Pancreas (tissue), 10 donors: ENCODE measurements at regions not wholly inside any gene's neighbourhood (a gene's known extent, or its start where the extent isn't known, plus 50 kb on each side); places are given as distances from the start of the nearest gene placed in this dataset.

ENCODE experiments used
- ATAC-seq, 4 donors: fragments of 200-7000 bp; cut with Tn5 transposase; one replicate each; pipeline versions ENCODE4 v1.8.0 to v1.9.1; 2020; ENCODE audit warnings: mild to moderate bottlenecking in 4 of 4, moderate library complexity in 4 of 4
- DNase-seq, 6 donors: peaks; one replicate each; pipeline ENCODE4 v3.0.0-alpha.2; 2020
- FAIRE-seq: peaks from 2 replicates; lab custom pipeline; 2012; peaks lifted over from hg19 to GRCh38; lab: Jason Lieb, UNC
- H3K27ac ChIP-seq, 4 donors: fragments of 200-600 bp; sonication (generic); 1 replicate in 3 of 4; 2 replicates in 1 of 4; pipeline versions ENCODE4 v1.5.0 to v1.8.0; 2020
- H3K27me3 ChIP-seq, 4 donors: fragments of 200-600 bp; one replicate each; pipeline ENCODE4 v1.8.0; 2021
- H3K36me3 ChIP-seq, 3 donors: fragments of 200-600 bp; sonication (generic) in 1 of 3; one replicate each; pipeline versions ENCODE4 v1.5.0 to v1.8.0; 2020 to 2021
- H3K4me1 ChIP-seq, 3 donors: fragments of 200-600 bp; one replicate each; pipeline ENCODE4 v1.8.0; 2021
- H3K4me3 ChIP-seq, 4 donors: fragments of 200-600 bp; sonication (generic) in 2 of 4; one replicate each; pipeline versions ENCODE4 v1.5.0 to v1.8.0; 2020 to 2021
- H3K9me3 ChIP-seq, 4 donors: fragments of 200-600 bp; one replicate each; pipeline ENCODE4 v1.8.0; 2021
- WGBS, 2 donors: extraction: QIAGEN DNeasy Blood & Tissue Kit; methylation state at CpG; one replicate each; pipeline ENCODE4 v1.1.7; 2013; 5-methylcytosine and 5-hydroxymethylcytosine counted together
- intact Hi-C, 3 donors: fragments of 100-400 bp; cut with DNase I; formaldehyde crosslinking; loops; one replicate each; pipeline versions ENCODE4 v1.11.1 to v1.14.2; 2022
- TF ChIP-seq, protein P1 (sequence below), 4 donors: fragments of 200-600 bp; sonication (generic) in 3 of 4; IDR thresholded peaks; one replicate each; pipeline versions ENCODE4 v1.5.0 to v1.8.0; 2021; ENCODE audit warnings: antibody characterized with exemption in 4 of 4
- donor health status: healthy with polysubstance abuse.
- donor health status: DM: no; HTN: no; CAD: no; lungs with moderate emphysema.
- donor health status: DM: no; HTN: no; CAD: no.
- donor health status: control.
- donor health status: control.
- donor health status: Bipolar disorder and iron deficiency.
- donor health status: DM: yes; HTN: yes; CAD: no.
- donor health status: DM: no; HTN: no; CAD: no.
- donor health status: DM: no; HTN: no; CAD: no.
- donor health status: DM: yes; HTN: yes; CAD: no.

GRCh38 chr2:16005816-16006536 is 65.6 kb downstream of the MYCN start:
- Histone ChIP-seq H3K4me3 (no peak overlapping the region), H3K4me1 (no peaks in the 10 kb centered on the region), H3K36me3 (no peaks in the 10 kb centered on the region), H3K9me3 (no peaks in the 10 kb centered on the region), H3K27ac (no peak overlapping the region), H3K27me3 (no peaks in the 10 kb centered on the region)
- intact Hi-C loops = no loop called here
- peak in 3 of 4 donors; percentile 58 to 87 (median 64) for ATAC-seq
- TF ChIP-seq, protein P1, sequence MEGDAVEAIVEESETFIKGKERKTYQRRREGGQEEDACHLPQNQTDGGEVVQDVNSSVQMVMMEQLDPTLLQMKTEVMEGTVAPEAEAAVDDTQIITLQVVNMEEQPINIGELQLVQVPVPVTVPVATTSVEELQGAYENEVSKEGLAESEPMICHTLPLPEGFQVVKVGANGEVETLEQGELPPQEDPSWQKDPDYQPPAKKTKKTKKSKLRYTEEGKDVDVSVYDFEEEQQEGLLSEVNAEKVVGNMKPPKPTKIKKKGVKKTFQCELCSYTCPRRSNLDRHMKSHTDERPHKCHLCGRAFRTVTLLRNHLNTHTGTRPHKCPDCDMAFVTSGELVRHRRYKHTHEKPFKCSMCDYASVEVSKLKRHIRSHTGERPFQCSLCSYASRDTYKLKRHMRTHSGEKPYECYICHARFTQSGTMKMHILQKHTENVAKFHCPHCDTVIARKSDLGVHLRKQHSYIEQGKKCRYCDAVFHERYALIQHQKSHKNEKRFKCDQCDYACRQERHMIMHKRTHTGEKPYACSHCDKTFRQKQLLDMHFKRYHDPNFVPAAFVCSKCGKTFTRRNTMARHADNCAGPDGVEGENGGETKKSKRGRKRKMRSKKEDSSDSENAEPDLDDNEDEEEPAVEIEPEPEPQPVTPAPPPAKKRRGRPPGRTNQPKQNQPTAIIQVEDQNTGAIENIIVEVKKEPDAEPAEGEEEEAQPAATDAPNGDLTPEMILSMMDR (IDR thresholded peaks at IDR 0.05) = no peak
- 65 to 73% methylated on average over 6 of the region's 6 CpGs for WGBS, 2 donors
- FAIRE-seq = no peak
- no peak for DNase-seq

DNA sequence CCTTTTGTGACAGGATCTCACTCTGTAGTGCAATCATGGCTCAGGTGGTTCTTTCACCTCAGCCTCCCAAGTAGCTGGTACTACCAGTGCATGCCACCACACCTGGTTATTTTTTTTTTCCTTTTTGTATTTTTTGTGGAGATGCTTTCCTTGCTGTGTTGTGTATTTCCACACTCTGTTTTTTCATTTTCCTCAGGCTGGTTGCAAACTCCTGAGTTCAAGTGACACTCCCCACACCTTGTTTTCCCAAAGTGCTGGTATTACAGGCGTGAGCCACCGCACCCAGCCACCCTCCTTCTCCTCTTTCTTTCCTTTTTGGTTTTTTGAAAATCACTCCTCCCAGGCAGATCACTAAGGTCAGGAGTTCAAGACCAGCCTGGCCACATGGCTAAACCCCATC is 65.0 kb downstream of the MYCN start:
- Histone ChIP-seq H3K4me3 (no peak overlapping the region), H3K4me1 (no peaks in the 10 kb centered on the region), H3K27me3 (no peaks in the 10 kb centered on the region), H3K27ac (no peak overlapping the region), H3K36me3 (no peaks in the 10 kb centered on the region), H3K9me3 (no peaks in the 10 kb centered on the region)
- intact Hi-C loops = no loop called here
- no peak for DNase-seq
- ATAC-seq = no peak
- TF ChIP-seq, protein P1 (IDR thresholded peaks at IDR 0.05) = no peak
- FAIRE-seq = no peak
- WGBS, 2 donors = 92 to 98% methylated on average over 2 of the region's 2 CpGs

DNA sequence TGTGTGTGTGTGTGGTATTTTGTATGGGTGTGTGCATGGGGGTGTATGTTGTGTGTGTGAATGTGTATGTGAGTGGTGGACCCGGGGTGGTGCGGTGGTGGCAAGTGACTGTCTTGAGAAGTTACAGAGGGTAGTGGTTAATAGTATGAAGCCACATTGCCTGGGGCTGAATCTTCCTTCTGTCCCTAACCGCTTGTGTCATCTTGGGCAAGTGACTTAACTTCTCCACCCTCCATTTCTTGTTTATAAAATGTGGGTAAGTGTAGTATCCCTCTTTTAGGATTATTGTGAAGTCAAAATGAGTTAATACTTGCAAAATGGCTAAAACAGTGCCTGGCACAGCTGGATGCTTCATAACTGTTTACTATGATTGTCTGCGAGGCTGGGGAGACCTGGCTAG is 63.5 kb downstream of the MYCN start:
- FAIRE-seq = no peak
- Histone ChIP-seq H3K36me3 (no peaks in the 10 kb centered on the region), H3K9me3 (no peaks in the 10 kb centered on the region), H3K27me3 (no peaks in the 10 kb centered on the region), H3K4me1 (no peaks in the 10 kb centered on the region), H3K27ac (no peak overlapping the region), H3K4me3 (no peak overlapping the region)
- TF ChIP-seq, protein P1 (IDR thresholded peaks at IDR 0.05) = no peak
- intact Hi-C loops = no loop called here
- DNase-seq = no peak
- WGBS, 2 donors = 76 to 85% methylated on average over 4 of the region's 4 CpGs
- ATAC-seq = no peak

GRCh38 chr2:16003152-16003551 is 62.8 kb downstream of the MYCN start:
- 70 to 83% methylated on average over 12 of the region's 12 CpGs for WGBS, 2 donors
- ATAC-seq (no peak), FAIRE-seq (no peak), DNase-seq (no peak)
- Histone ChIP-seq H3K4me3 (no peak overlapping the region), H3K36me3 (no peaks in the 10 kb centered on the region), H3K4me1 (no peaks in the 10 kb centered on the region), H3K27ac (no peak overlapping the region), H3K9me3 (no peaks in the 10 kb centered on the region), H3K27me3 (no peaks in the 10 kb centered on the region)
- intact Hi-C loops = no loop called here
- TF ChIP-seq, protein P1 (IDR thresholded peaks at IDR 0.05) = no peak

DNA sequence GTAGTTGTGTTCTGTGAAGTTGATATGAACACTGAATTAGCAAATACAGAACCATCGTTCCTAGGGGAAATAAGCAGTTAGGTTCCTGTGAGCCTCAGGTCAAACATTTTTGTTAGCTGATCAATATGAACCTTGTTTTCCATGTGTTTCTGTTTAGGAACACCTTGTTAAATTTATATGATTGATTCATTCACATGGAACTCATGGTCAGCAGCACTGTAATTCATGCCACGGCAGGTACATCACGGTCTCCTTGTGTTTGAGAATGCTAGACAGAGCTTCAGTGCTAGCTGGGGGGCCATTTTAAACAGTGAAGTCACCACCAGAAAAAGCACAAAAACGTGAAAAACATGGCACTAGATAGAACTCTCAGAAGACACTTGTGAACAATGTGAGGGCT is 62.2 kb downstream of the MYCN start:
- WGBS, 2 donors = 71 to 82% methylated on average over 4 of the region's 4 CpGs

More for the DNA sequence above, 62.2 kb downstream of the MYCN start:
- no peaks in the 10 kb centered on the region for H3K27me3 ChIP-seq
- no peaks in the 10 kb centered on the region for H3K4me1 ChIP-seq
- DNase-seq (no peak), ATAC-seq (no peak), FAIRE-seq (no peak)
- intact Hi-C loops = no loop called here
- no peak overlapping the region for H3K27ac ChIP-seq
- TF ChIP-seq, protein P1 (IDR thresholded peaks at IDR 0.05) = no peak
- H3K9me3 ChIP-seq = no peaks in the 10 kb centered on the region
- H3K36me3 ChIP-seq = no peaks in the 10 kb centered on the region
- H3K4me3 ChIP-seq = no peak overlapping the region
